Psoas muscle (tissue), 7 donors: ENCODE measurements at regions not wholly inside any gene's neighbourhood (a gene's known extent, or its start where the extent isn't known, plus 50 kb on each side); places are given as distances from the start of the nearest gene placed in this dataset.

Source experiments
- ATAC-seq, 4 donors: fragments of 200-7000 bp; cut with Tn5 transposase; one replicate each; pipeline ENCODE4 v1.9.1; 2020; ENCODE audit warnings: moderate library complexity in 3 of 4, mild to moderate bottlenecking in 2 of 4
- DNase-seq, 2 donors: peaks; one replicate each; pipeline ENCODE4 v3.0.0-alpha.2; 2020
- H3K27ac ChIP-seq: fragments of 200-600 bp; one replicate; pipeline ENCODE4 v1.8.0; 2022
- H3K27me3 ChIP-seq, 3 donors: fragments of 200-600 bp in 1 of 3; one replicate each; pipeline versions ENCODE4 v1.6.1 to v1.8.0; 2013 to 2022; ENCODE audit warnings: low read length in 2 of 3, mild to moderate bottlenecking in 2 of 3, moderate library complexity in 1 of 3; ENCODE audit not compliant: insufficient read depth in 3 of 3
- H3K36me3 ChIP-seq, 2 donors: fragments of 200-600 bp in 1 of 2; one replicate each; pipeline versions ENCODE4 v1.6.1 to v1.8.0; 2013 to 2022; ENCODE audit warnings: low read depth in 1 of 2, mild to moderate bottlenecking in 1 of 2, moderate library complexity in 1 of 2; ENCODE audit not compliant: insufficient read depth in 1 of 2
- H3K4me1 ChIP-seq: fragments of 200-600 bp; one replicate; pipeline ENCODE4 v1.8.0; 2022
- H3K4me3 ChIP-seq: fragments of 200-600 bp; one replicate; pipeline ENCODE4 v1.8.0; 2022; ENCODE audit warnings: mild to moderate bottlenecking
- H3K9me3 ChIP-seq: fragments of 200-600 bp; one replicate; pipeline ENCODE4 v1.8.0; 2022
- CTCF ChIP-seq: fragments of 200-600 bp; IDR thresholded peaks from one replicate; pipeline ENCODE4 v1.8.0; 2022; ENCODE audit warnings: antibody characterized with exemption
- WGBS, 3 donors: extraction: QIAGEN DNeasy Blood & Tissue Kit; methylation state at CpG; one replicate each; pipeline versions ENCODE4 v1.1.6 to v1.1.7; 2013; 5-methylcytosine and 5-hydroxymethylcytosine counted together
- intact Hi-C, 2 donors: fragments of 100-400 bp; cut with DNase I; formaldehyde crosslinking; loops; one replicate each; pipeline versions ENCODE4 v1.11.0 to v1.14.2; 2022
- donor health status: healthy with polysubstance abuse.
- donor health status: DM: no; HTN: no; CAD: no; lungs with moderate emphysema.
- donor health status: Bipolar disorder and iron deficiency.
- donor health status: healthy.
- donor health status: DM: yes; HTN: yes; CAD: no.
- donor health status: DM: no; HTN: no; CAD: no.
- donor health status: DM: yes; HTN: yes; CAD: no.

- 95 to 97% (median 96%) methylated on average over 5 of the region's 5 CpGs for WGBS, 3 donors
- no peaks in the 10 kb centered on the region for H3K36me3 ChIP-seq
- no peak for DNase-seq
- no peak for ATAC-seq
- intact Hi-C loops, result no loop called here
- no peaks in the 10 kb centered on the region for H3K27me3 ChIP-seq
- no peaks in the 10 kb centered on the region for H3K9me3 ChIP-seq
- no peak overlapping the region for H3K27ac ChIP-seq
- no peak for TF ChIP-seq CTCF
- no peak overlapping the region for H3K4me3 ChIP-seq
- H3K4me1 ChIP-seq, result peaks cover 3% of the 10 kb centered on the region
Observed at GRCh38 chr7:33735403-33735802, 169.9 kb upstream of the BMPER start.

DNA sequence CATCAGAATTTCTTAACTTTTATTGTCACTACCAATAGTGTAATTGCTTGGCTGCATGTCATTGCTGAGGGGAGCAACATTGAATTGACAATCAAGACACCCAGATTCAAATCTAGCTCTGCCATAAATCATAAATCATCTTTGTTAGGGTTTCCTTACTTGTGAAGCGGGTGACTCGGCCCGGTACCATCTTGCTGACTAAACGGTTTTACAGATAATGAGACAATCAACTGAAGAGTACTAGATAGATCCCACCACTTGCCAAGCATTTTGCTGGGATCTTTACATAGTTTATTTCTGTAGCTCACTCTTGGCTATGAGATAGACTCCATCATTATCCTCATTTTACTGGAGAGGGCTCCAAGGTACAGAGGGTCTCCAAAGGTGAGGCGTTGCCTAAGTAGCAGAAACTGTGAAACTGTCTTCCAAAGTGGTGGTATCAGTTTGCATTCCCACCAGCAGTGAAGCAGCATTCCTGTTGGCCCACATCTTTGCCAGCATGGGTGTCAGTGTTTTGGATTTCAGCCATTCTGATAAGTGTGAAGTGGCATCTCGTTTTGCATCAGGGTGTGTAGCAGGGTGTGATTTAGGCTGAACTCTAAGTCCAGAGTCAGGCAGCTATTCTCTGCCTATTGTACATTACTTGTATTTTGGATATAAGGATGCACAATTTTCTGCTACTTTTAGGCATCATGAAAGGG is 168.7 kb upstream of the BMPER start:
- Histone ChIP-seq H3K27me3 (no peaks in the 10 kb centered on the region), H3K36me3 (no peaks in the 10 kb centered on the region), H3K27ac (no peak overlapping the region), H3K4me1 (peaks cover 3% of the 10 kb centered on the region), H3K9me3 (no peaks in the 10 kb centered on the region), H3K4me3 (no peak overlapping the region)
- WGBS, 3 donors, result 69 to 85% (median 71%) methylated on average over 6 of the region's 6 CpGs
- intact Hi-C loops, result no loop called here
- no peak for TF ChIP-seq CTCF
- ATAC-seq (no peak), DNase-seq (no peak)

- Histone ChIP-seq H3K9me3 (no peaks in the 10 kb centered on the region), H3K36me3 (no peaks in the 10 kb centered on the region), H3K4me3 (no peak overlapping the region), H3K27me3 (no peaks in the 10 kb centered on the region), H3K4me1 (peaks cover 14% of the 10 kb centered on the region), H3K27ac (no peak overlapping the region)
- ATAC-seq (no peak), DNase-seq (no peak)
- TF ChIP-seq CTCF, result no peak
- 84 to 91% (median 84%) methylated on average over 3 of the region's 3 CpGs for WGBS, 3 donors
- intact Hi-C loops, result no loop called here
Observed at GRCh38 chr7:33738260-33738935, 166.9 kb upstream of the BMPER start.

- no peaks in the 10 kb centered on the region for H3K27me3 ChIP-seq
- H3K27ac ChIP-seq, result no peak overlapping the region
- no peak overlapping the region for H3K4me3 ChIP-seq
- H3K36me3 ChIP-seq, result no peaks in the 10 kb centered on the region
- no peak for ATAC-seq
- H3K9me3 ChIP-seq, result no peaks in the 10 kb centered on the region
- no peak for DNase-seq
- WGBS, 3 donors, result 92 to 94% (median 93%) methylated on average over 4 of the region's 4 CpGs
- TF ChIP-seq CTCF, result no peak
- H3K4me1 ChIP-seq, result peaks cover 16% of the 10 kb centered on the region
- intact Hi-C loops, result no loop called here
Observed at GRCh38 chr7:33739286-33739685, 166.1 kb upstream of the BMPER start.
